ENCODE measurements at regions not wholly inside any gene's neighbourhood (a gene's known extent, or its start where the extent isn't known, plus 50 kb on each side); places are given as distances from the start of the nearest gene placed in this dataset.

GRCh38 chr7:119895320-119895719 is 377.7 kb upstream of the KCND2 start:
- no peak for DNase-seq (ENCODE audit: low spot score in 2 of 2)
- H3K4me1 ChIP-seq = no peaks in the 10 kb centered on the region
- no peaks in the 10 kb centered on the region for H3K36me3 ChIP-seq
- TF ChIP-seq CTCF (IDR thresholded peaks at IDR 0.05) = no peak
- no peak for TF ChIP-seq POLR2A (IDR thresholded peaks at IDR 0.05)
- TF ChIP-seq POLR2AphosphoS5 (IDR thresholded peaks at IDR 0.05) = no peak
- intact Hi-C loops (cut with DNase I; ENCODE audit: low total_unique reads) = no loop called here
- no peaks in the 10 kb centered on the region for H3K27me3 ChIP-seq
- no peaks in the 10 kb centered on the region for H3K9me3 ChIP-seq
- no peak overlapping the region for H3K27ac ChIP-seq
- H3K4me3 ChIP-seq = no peak overlapping the region

- Histone ChIP-seq H3K4me1 (no peaks in the 10 kb centered on the region), H3K4me3 (no peak overlapping the region), H3K27me3 (no peaks in the 10 kb centered on the region), H3K36me3 (no peaks in the 10 kb centered on the region), H3K27ac (no peak overlapping the region), H3K9me3 (no peaks in the 10 kb centered on the region)
- no peak for TF ChIP-seq POLR2A (IDR thresholded peaks at IDR 0.05)
- no peak for TF ChIP-seq CTCF (IDR thresholded peaks at IDR 0.05)
- no peak for DNase-seq (ENCODE audit: low spot score in 2 of 2)
- intact Hi-C loops (cut with DNase I; ENCODE audit: low total_unique reads) = no loop called here
These were observed 376.6 kb upstream of the KCND2 start for GRCh38 chr7:119896386-119896785.

GRCh38 chr7:119900996-119901672 is 371.8 kb upstream of the KCND2 start:
- no peak overlapping the region for H3K4me3 ChIP-seq
- H3K27ac ChIP-seq = no peak overlapping the region
- H3K4me1 ChIP-seq = no peaks in the 10 kb centered on the region
- no peaks in the 10 kb centered on the region for H3K27me3 ChIP-seq
- intact Hi-C loops (cut with DNase I; ENCODE audit: low total_unique reads) = no loop called here
- H3K9me3 ChIP-seq = no peaks in the 10 kb centered on the region
- no peaks in the 10 kb centered on the region for H3K36me3 ChIP-seq
- DNase-seq (ENCODE audit: low spot score in 2 of 2) = no peak
- TF ChIP-seq CTCF (IDR thresholded peaks at IDR 0.05) (no peak), POLR2AphosphoS5 (IDR thresholded peaks at IDR 0.05) (no peak), POLR2A (IDR thresholded peaks at IDR 0.05) (no peak)

GRCh38 chr7:119903085-119903484 is 369.9 kb upstream of the KCND2 start:
- Histone ChIP-seq H3K27me3 (no peaks in the 10 kb centered on the region), H3K27ac (no peak overlapping the region), H3K4me1 (no peaks in the 10 kb centered on the region), H3K36me3 (no peaks in the 10 kb centered on the region), H3K9me3 (no peaks in the 10 kb centered on the region), H3K4me3 (no peak overlapping the region)
- TF ChIP-seq CTCF (IDR thresholded peaks at IDR 0.05) = no peak
- TF ChIP-seq POLR2AphosphoS5 (IDR thresholded peaks at IDR 0.05) = no peak
- no peak for TF ChIP-seq POLR2A (IDR thresholded peaks at IDR 0.05)
- intact Hi-C loops (cut with DNase I; ENCODE audit: low total_unique reads) = no loop called here
- no peak for DNase-seq (ENCODE audit: low spot score in 2 of 2)

GRCh38 chr7:119905495-119905894 is 367.5 kb upstream of the KCND2 start:
- no peak for DNase-seq (ENCODE audit: low spot score in 2 of 2)
- no peak for TF ChIP-seq POLR2A (IDR thresholded peaks at IDR 0.05)
- no peak for TF ChIP-seq CTCF (IDR thresholded peaks at IDR 0.05)
- TF ChIP-seq POLR2AphosphoS5 (IDR thresholded peaks at IDR 0.05) = no peak
- Histone ChIP-seq H3K27me3 (no peaks in the 10 kb centered on the region), H3K27ac (no peak overlapping the region), H3K36me3 (no peaks in the 10 kb centered on the region), H3K4me3 (no peak overlapping the region), H3K9me3 (no peaks in the 10 kb centered on the region), H3K4me1 (no peaks in the 10 kb centered on the region)
- intact Hi-C loops (cut with DNase I; ENCODE audit: low total_unique reads) = no loop called here

Measured in breast epithelium (tissue), 4 donors.